Ammon's horn (tissue), 1 donor: ENCODE measurements at regions not wholly inside any gene's neighbourhood (a gene's known extent, or its start where the extent isn't known, plus 50 kb on each side); places are given as distances from the start of the nearest gene placed in this dataset.

ENCODE experiments used
- DNase-seq: peaks from one replicate; pipeline ENCODE4 v3.0.0-alpha.2; 2016; ENCODE audit warnings: low spot score

GRCh38 chr13:40191186-40191980 is 475.1 kb downstream of the FOXO1 start:
- peak; percentile 57 for DNase-seq

- no peak for DNase-seq
Observed at GRCh38 chr13:40192452-40192851, 474.0 kb downstream of the FOXO1 start.

- DNase-seq, result no peak
Observed at GRCh38 chr13:40192858-40193257, 473.6 kb downstream of the FOXO1 start.

- peak; percentile 88 for DNase-seq
Observed at GRCh38 chr13:40193286-40194223, 472.9 kb downstream of the FOXO1 start.

- no peak for DNase-seq
Observed at GRCh38 chr13:40194224-40194806, 472.1 kb downstream of the FOXO1 start.

- no peak for DNase-seq
Observed at GRCh38 chr13:40197049-40197448, 469.4 kb downstream of the FOXO1 start.

GRCh38 chr13:40197936-40198595 is 468.4 kb downstream of the FOXO1 start:
- no peak for DNase-seq

GRCh38 chr13:40200273-40200978 is 466.0 kb downstream of the FOXO1 start:
- no peak for DNase-seq

- no peak for DNase-seq
Observed at GRCh38 chr13:40204246-40204645, 462.2 kb downstream of the FOXO1 start.

- no peak for DNase-seq
Observed at GRCh38 chr13:40205771-40206240, 460.6 kb downstream of the FOXO1 start.

GRCh38 chr13:40206241-40207000 is 460.0 kb downstream of the FOXO1 start:
- no peak for DNase-seq

- DNase-seq, result no peak
Observed at GRCh38 chr13:40207001-40207478, 459.4 kb downstream of the FOXO1 start.

- no peak for DNase-seq
Observed at GRCh38 chr13:40208517-40208916, 457.9 kb downstream of the FOXO1 start.

GRCh38 chr13:40210865-40211585 is 455.4 kb downstream of the FOXO1 start:
- no peak for DNase-seq

GRCh38 chr13:40211586-40211968 is 454.9 kb downstream of the FOXO1 start:
- no peak for DNase-seq

GRCh38 chr13:40213779-40214178 is 452.7 kb downstream of the FOXO1 start:
- DNase-seq, result no peak

- no peak for DNase-seq
Observed at GRCh38 chr13:40215311-40215710, 451.1 kb downstream of the FOXO1 start.

- DNase-seq, result no peak
Observed at GRCh38 chr13:40215747-40216146, 450.7 kb downstream of the FOXO1 start.

- DNase-seq, result no peak
Observed at GRCh38 chr13:40217675-40218074, 448.8 kb downstream of the FOXO1 start.
